ENCODE measurements at regions not wholly inside any gene's neighbourhood (a gene's known extent, or its start where the extent isn't known, plus 50 kb on each side); places are given as distances from the start of the nearest gene placed in this dataset.
A peak's percentile ranks its signal among the peaks of the same experiment; 100 is the strongest.

- TF ChIP-seq SPI1 (IDR thresholded peaks at IDR 0.05; ENCODE audit: borderline replicate concordance, low read depth) (no peak), REST (IDR thresholded peaks at IDR 0.05; ENCODE audit: insufficient replicate concordance, low read depth) (no peak), POLR2AphosphoS5 (IDR thresholded peaks at IDR 0.05; ENCODE audit: low read depth) (no peak), GABPA (IDR thresholded peaks at IDR 0.05; ENCODE audit: low read depth) (no peak), CTCF (IDR thresholded peaks at IDR 0.05; ENCODE audit: insufficient read depth, low read length) (no peak)
- no peak overlapping the region for H3K27ac ChIP-seq (replicated peaks)
- no peak overlapping the region for H3K4me3 ChIP-seq (replicated peaks; ENCODE audit: insufficient read depth, low read length)
- DNase-seq (ENCODE audit: low read depth in 1 of 2, low spot score in 1 of 2): no peak
- H3K27me3 ChIP-seq (ENCODE audit: insufficient read depth, poor library complexity, severe bottlenecking): no peaks in the 10 kb centered on the region
These were observed 305.4 kb upstream of the MSX2 start for GRCh38 chr5:174418809-174419539.

- TF ChIP-seq REST (IDR thresholded peaks at IDR 0.05; ENCODE audit: insufficient replicate concordance, low read depth) (no peak), GABPA (IDR thresholded peaks at IDR 0.05; ENCODE audit: low read depth) (no peak), CTCF (IDR thresholded peaks at IDR 0.05; ENCODE audit: insufficient read depth, low read length) (peak; percentile 79)
- peak; percentile 42 to 81 for DNase-seq (ENCODE audit: low read depth in 1 of 2, low spot score in 1 of 2)
- Histone ChIP-seq H3K27me3 (ENCODE audit: insufficient read depth, poor library complexity, severe bottlenecking) (no peaks in the 10 kb centered on the region), H3K4me3 (replicated peaks; ENCODE audit: insufficient read depth, low read length) (no peak overlapping the region), H3K27ac (replicated peaks) (no peak overlapping the region)
These were observed 304.7 kb upstream of the MSX2 start for GRCh38 chr5:174419540-174420132.

GRCh38 chr5:174420651-174421407 is 303.6 kb upstream of the MSX2 start:
- no peaks in the 10 kb centered on the region for H3K27me3 ChIP-seq (ENCODE audit: insufficient read depth, poor library complexity, severe bottlenecking)
- no peak overlapping the region for H3K4me3 ChIP-seq (replicated peaks; ENCODE audit: insufficient read depth, low read length)
- TF ChIP-seq REST (IDR thresholded peaks at IDR 0.05; ENCODE audit: insufficient replicate concordance, low read depth) (no peak), SPI1 (IDR thresholded peaks at IDR 0.05; ENCODE audit: borderline replicate concordance, low read depth) (no peak), POLR2AphosphoS5 (IDR thresholded peaks at IDR 0.05; ENCODE audit: low read depth) (no peak), GABPA (IDR thresholded peaks at IDR 0.05; ENCODE audit: low read depth) (no peak), CTCF (IDR thresholded peaks at IDR 0.05; ENCODE audit: insufficient read depth, low read length) (no peak)
- no peak overlapping the region for H3K27ac ChIP-seq (replicated peaks)
- DNase-seq (ENCODE audit: low read depth in 1 of 2, low spot score in 1 of 2): no peak
